ENCODE measurements at regions not wholly inside any gene's neighbourhood (a gene's known extent, or its start where the extent isn't known, plus 50 kb on each side); places are given as distances from the start of the nearest gene placed in this dataset.

GRCh38 chr13:89726690-89727435 lies 1620.6 kb upstream of the MIR17HG start:
- no peak overlapping the region for H3K9ac ChIP-seq (ENCODE audit: low read length)
- DNase-seq = no peak
- H4K20me1 ChIP-seq (ENCODE audit: insufficient read depth, low read depth, low read length) = no peaks in the 10 kb centered on the region
- no peaks in the 10 kb centered on the region for H3K9me3 ChIP-seq (ENCODE audit: low read length)
- peak overlapping the region; percentile 30; the same call in 1 of the 2 replicates for H2AFZ ChIP-seq (ENCODE audit: low read length)
- H3K27me3 ChIP-seq (ENCODE audit: low read length) = no peaks in the 10 kb centered on the region
- H3K4me2 ChIP-seq (ENCODE audit: low read depth, low read length, poor library complexity, severe bottlenecking) = no peak overlapping the region
- H3K27ac ChIP-seq (ENCODE audit: low read length) = no peak overlapping the region
- H3K9me2 ChIP-seq (replicated peaks; ENCODE audit: insufficient read depth, low read length) = no peaks in the 10 kb centered on the region
- no peaks in the 10 kb centered on the region for H3K79me2 ChIP-seq (ENCODE audit: low read length)
- H3K36me3 ChIP-seq (ENCODE audit: insufficient read depth, low read length) = no peaks in the 10 kb centered on the region
- no peak overlapping the region for H3K4me3 ChIP-seq (ENCODE audit: low read length)
- no peaks in the 10 kb centered on the region for H3K4me1 ChIP-seq (ENCODE audit: low read length)

GRCh38 chr13:89733829-89734228 lies 1613.7 kb upstream of the MIR17HG start:
- H3K4me1 ChIP-seq (ENCODE audit: low read length) = no peaks in the 10 kb centered on the region
- no peaks in the 10 kb centered on the region for H3K27me3 ChIP-seq (ENCODE audit: low read length)
- no peak overlapping the region; the same call in 1 of the 2 replicates for H2AFZ ChIP-seq (ENCODE audit: low read length)
- no peak overlapping the region for H3K9ac ChIP-seq (ENCODE audit: low read length)
- H3K4me3 ChIP-seq (ENCODE audit: low read length) = no peak overlapping the region
- no peaks in the 10 kb centered on the region for H3K79me2 ChIP-seq (ENCODE audit: low read length)
- H4K20me1 ChIP-seq (ENCODE audit: insufficient read depth, low read depth, low read length) = no peaks in the 10 kb centered on the region
- H3K36me3 ChIP-seq (ENCODE audit: insufficient read depth, low read length) = no peaks in the 10 kb centered on the region
- no peaks in the 10 kb centered on the region for H3K9me2 ChIP-seq (replicated peaks; ENCODE audit: insufficient read depth, low read length)
- no peak overlapping the region for H3K27ac ChIP-seq (ENCODE audit: low read length)
- no peak overlapping the region for H3K4me2 ChIP-seq (ENCODE audit: low read depth, low read length, poor library complexity, severe bottlenecking)
- DNase-seq = no peak
- H3K9me3 ChIP-seq (ENCODE audit: low read length) = no peaks in the 10 kb centered on the region

DNA sequence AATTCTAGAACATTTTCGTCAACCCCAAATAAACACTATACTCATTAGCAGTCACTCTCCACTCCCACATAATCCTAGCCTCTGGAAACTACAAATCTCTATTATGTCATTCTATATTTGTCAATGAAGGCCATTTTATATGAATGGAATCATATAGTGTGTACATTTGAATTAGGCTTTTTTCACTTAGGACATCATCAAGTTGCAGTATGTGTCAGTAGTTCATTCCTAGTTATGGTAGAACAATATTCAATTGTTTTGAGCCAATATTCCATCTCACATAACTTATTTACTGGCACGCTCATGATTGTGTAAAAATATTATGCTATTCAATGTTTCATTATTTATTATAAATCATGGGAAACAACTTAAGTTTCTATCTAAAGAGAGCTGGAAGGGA lies 1610.4 kb upstream of the MIR17HG start:
- DNase-seq = no peak
- Histone ChIP-seq H3K79me2 (ENCODE audit: low read length) (no peaks in the 10 kb centered on the region), H2AFZ (ENCODE audit: low read length) (no peak overlapping the region), H3K36me3 (ENCODE audit: insufficient read depth, low read length) (no peaks in the 10 kb centered on the region), H3K4me1 (ENCODE audit: low read length) (no peaks in the 10 kb centered on the region), H3K9me3 (ENCODE audit: low read length) (no peaks in the 10 kb centered on the region), H4K20me1 (ENCODE audit: insufficient read depth, low read depth, low read length) (no peaks in the 10 kb centered on the region), H3K4me3 (ENCODE audit: low read length) (no peak overlapping the region), H3K27ac (ENCODE audit: low read length) (no peak overlapping the region), H3K27me3 (ENCODE audit: low read length) (no peaks in the 10 kb centered on the region), H3K9me2 (replicated peaks; ENCODE audit: insufficient read depth, low read length) (no peaks in the 10 kb centered on the region), H3K9ac (ENCODE audit: low read length) (no peak overlapping the region), H3K4me2 (ENCODE audit: low read depth, low read length, poor library complexity, severe bottlenecking) (no peak overlapping the region)

- Histone ChIP-seq H3K9me3 (ENCODE audit: low read length) (no peaks in the 10 kb centered on the region), H3K36me3 (ENCODE audit: insufficient read depth, low read length) (no peaks in the 10 kb centered on the region), H3K4me1 (ENCODE audit: low read length) (no peaks in the 10 kb centered on the region), H3K9me2 (replicated peaks; ENCODE audit: insufficient read depth, low read length) (no peaks in the 10 kb centered on the region), H2AFZ (ENCODE audit: low read length) (no peak overlapping the region), H3K4me3 (ENCODE audit: low read length) (no peak overlapping the region), H3K4me2 (ENCODE audit: low read depth, low read length, poor library complexity, severe bottlenecking) (no peak overlapping the region), H3K79me2 (ENCODE audit: low read length) (no peaks in the 10 kb centered on the region), H3K27ac (ENCODE audit: low read length) (no peak overlapping the region), H3K9ac (ENCODE audit: low read length) (no peak overlapping the region), H4K20me1 (ENCODE audit: insufficient read depth, low read depth, low read length) (no peaks in the 10 kb centered on the region), H3K27me3 (ENCODE audit: low read length) (no peaks in the 10 kb centered on the region)
- DNase-seq = no peak
Observed at GRCh38 chr13:89738072-89738471, 1609.4 kb upstream of the MIR17HG start.

- Histone ChIP-seq H3K9me2 (replicated peaks; ENCODE audit: insufficient read depth, low read length) (no peaks in the 10 kb centered on the region), H3K9ac (ENCODE audit: low read length) (no peak overlapping the region), H2AFZ (ENCODE audit: low read length) (peak overlapping the region; percentile 55; the same call in 1 of the 2 replicates), H4K20me1 (ENCODE audit: insufficient read depth, low read depth, low read length) (no peaks in the 10 kb centered on the region), H3K27ac (ENCODE audit: low read length) (no peak overlapping the region), H3K79me2 (ENCODE audit: low read length) (no peaks in the 10 kb centered on the region), H3K4me1 (ENCODE audit: low read length) (no peaks in the 10 kb centered on the region), H3K36me3 (ENCODE audit: insufficient read depth, low read length) (no peaks in the 10 kb centered on the region), H3K4me2 (ENCODE audit: low read depth, low read length, poor library complexity, severe bottlenecking) (no peak overlapping the region), H3K9me3 (ENCODE audit: low read length) (no peaks in the 10 kb centered on the region), H3K4me3 (ENCODE audit: low read length) (no peak overlapping the region), H3K27me3 (ENCODE audit: low read length) (no peaks in the 10 kb centered on the region)
- no peak for DNase-seq
Observed at GRCh38 chr13:89740994-89741685, 1606.3 kb upstream of the MIR17HG start.

DNA sequence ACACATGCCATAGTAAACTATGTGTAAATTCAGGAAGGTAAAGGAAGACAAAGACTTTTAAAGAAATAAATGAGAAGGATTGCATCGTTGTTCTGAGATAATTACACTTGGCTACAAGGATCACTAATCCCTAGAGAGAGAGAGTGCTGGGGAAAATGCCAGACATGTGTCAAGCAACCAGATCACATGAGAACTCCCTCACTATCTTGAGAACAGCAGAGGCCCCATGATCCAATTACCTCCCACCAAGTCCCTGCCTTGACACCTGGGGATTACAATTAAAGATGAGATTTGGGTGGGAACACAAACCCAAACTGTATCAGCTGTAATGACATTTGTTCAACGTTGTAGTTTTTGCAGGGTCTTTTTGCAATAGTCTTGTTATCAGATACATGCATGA lies 1600.9 kb upstream of the MIR17HG start:
- no peaks in the 10 kb centered on the region for H3K9me2 ChIP-seq (replicated peaks; ENCODE audit: insufficient read depth, low read length)
- DNase-seq = no peak
- no peak overlapping the region for H3K9ac ChIP-seq (ENCODE audit: low read length)

GRCh38 chr13:89748716-89749115 lies 1598.8 kb upstream of the MIR17HG start:
- Histone ChIP-seq H3K4me1 (ENCODE audit: low read length) (no peaks in the 10 kb centered on the region), H3K36me3 (ENCODE audit: insufficient read depth, low read length) (no peaks in the 10 kb centered on the region), H3K9ac (ENCODE audit: low read length) (no peak overlapping the region), H4K20me1 (ENCODE audit: insufficient read depth, low read depth, low read length) (no peaks in the 10 kb centered on the region), H3K4me2 (ENCODE audit: low read depth, low read length, poor library complexity, severe bottlenecking) (no peak overlapping the region), H3K27ac (ENCODE audit: low read length) (no peak overlapping the region), H3K4me3 (ENCODE audit: low read length) (no peak overlapping the region), H3K27me3 (ENCODE audit: low read length) (no peaks in the 10 kb centered on the region), H2AFZ (ENCODE audit: low read length) (peak overlapping the region; percentile 29; the same call in 1 of the 2 replicates), H3K9me2 (replicated peaks; ENCODE audit: insufficient read depth, low read length) (no peaks in the 10 kb centered on the region), H3K9me3 (ENCODE audit: low read length) (no peaks in the 10 kb centered on the region), H3K79me2 (ENCODE audit: low read length) (no peaks in the 10 kb centered on the region)
- DNase-seq = no peak

More for the DNA sequence above, 1600.9 kb upstream of the MIR17HG start:
- H3K36me3 ChIP-seq (ENCODE audit: insufficient read depth, low read length) = no peaks in the 10 kb centered on the region
- H4K20me1 ChIP-seq (ENCODE audit: insufficient read depth, low read depth, low read length) = no peaks in the 10 kb centered on the region
- no peaks in the 10 kb centered on the region for H3K9me3 ChIP-seq (ENCODE audit: low read length)
- no peak overlapping the region for H3K4me2 ChIP-seq (ENCODE audit: low read depth, low read length, poor library complexity, severe bottlenecking)
- H3K4me1 ChIP-seq (ENCODE audit: low read length) = no peaks in the 10 kb centered on the region
- no peaks in the 10 kb centered on the region for H3K27me3 ChIP-seq (ENCODE audit: low read length)
- no peaks in the 10 kb centered on the region for H3K79me2 ChIP-seq (ENCODE audit: low read length)
- H3K4me3 ChIP-seq (ENCODE audit: low read length) = no peak overlapping the region
- H3K27ac ChIP-seq (ENCODE audit: low read length) = no peak overlapping the region
- H2AFZ ChIP-seq (ENCODE audit: low read length) = 0 out of 2 replicates have a peak overlapping the region, but pooled peaks have one; percentile 37

DNA sequence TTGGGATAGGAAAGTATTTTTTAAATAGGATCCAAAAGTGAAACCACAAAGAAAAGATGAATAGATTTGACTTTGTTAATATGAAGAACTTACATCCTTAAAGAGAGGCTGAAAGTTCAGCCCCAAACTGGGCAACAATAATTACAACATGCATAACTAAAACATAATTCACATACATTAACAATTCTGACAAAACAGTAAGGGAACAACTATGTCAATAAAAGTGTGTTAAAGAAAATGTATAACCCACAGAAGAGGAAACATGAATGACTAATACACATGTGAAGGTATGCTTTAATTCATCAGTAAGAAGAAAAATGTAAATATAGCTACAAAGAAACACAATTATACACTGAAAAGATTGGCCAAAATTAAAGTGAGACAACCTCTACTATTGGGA lies 1597.6 kb upstream of the MIR17HG start:
- no peak for DNase-seq
- no peaks in the 10 kb centered on the region for H3K36me3 ChIP-seq (ENCODE audit: insufficient read depth, low read length)
- H2AFZ ChIP-seq (ENCODE audit: low read length) = peak overlapping the region; percentile 17; the same call in 1 of the 2 replicates
- no peaks in the 10 kb centered on the region for H3K27me3 ChIP-seq (ENCODE audit: low read length)
- no peak overlapping the region for H3K9ac ChIP-seq (ENCODE audit: low read length)
- no peaks in the 10 kb centered on the region for H3K79me2 ChIP-seq (ENCODE audit: low read length)
- no peaks in the 10 kb centered on the region for H3K4me1 ChIP-seq (ENCODE audit: low read length)
- no peak overlapping the region for H3K27ac ChIP-seq (ENCODE audit: low read length)
- no peak overlapping the region for H3K4me2 ChIP-seq (ENCODE audit: low read depth, low read length, poor library complexity, severe bottlenecking)
- H4K20me1 ChIP-seq (ENCODE audit: insufficient read depth, low read depth, low read length) = no peaks in the 10 kb centered on the region
- no peaks in the 10 kb centered on the region for H3K9me2 ChIP-seq (replicated peaks; ENCODE audit: insufficient read depth, low read length)
- no peaks in the 10 kb centered on the region for H3K9me3 ChIP-seq (ENCODE audit: low read length)
- H3K4me3 ChIP-seq (ENCODE audit: low read length) = no peak overlapping the region
